ENCODE measurements at regions not wholly inside any gene's neighbourhood (a gene's known extent, or its start where the extent isn't known, plus 50 kb on each side); places are given as distances from the start of the nearest gene placed in this dataset.

GRCh38 chr10:129335396-129335795 is 131.6 kb upstream of the MGMT start:
- no peak overlapping the region for H3K4me3 ChIP-seq (ENCODE audit: low read depth, low read length)
- TF ChIP-seq CTCF (IDR thresholded peaks at IDR 0.05; ENCODE audit: low read depth, low read length) = no peak
- H3K9me3 ChIP-seq (ENCODE audit: control insufficient read depth, insufficient read depth, low read length) = peaks cover 41% of the 10 kb centered on the region
- H3K27ac ChIP-seq (ENCODE audit: low read depth, low read length) = no peak overlapping the region
- H3K27me3 ChIP-seq (ENCODE audit: control insufficient read depth, insufficient read depth, low read length) = no peaks in the 10 kb centered on the region
- no peak for DNase-seq (ENCODE audit: low read depth, low spot score)
- ChIA-PET CTCF (interaction anchor here (0.6 kb wide), 1 partner anchor 744 kb away, joined by 3 read pairs; no protein-coding TSS in a partner anchor), POLR2A (no interaction called here)

- CTCF ChIA-PET = interaction anchor here (0.6 kb wide), 1 partner anchor 743 kb away, joined by 3 read pairs; no protein-coding TSS in a partner anchor
- Histone ChIP-seq H3K27me3 (ENCODE audit: control insufficient read depth, insufficient read depth, low read length) (no peaks in the 10 kb centered on the region), H3K9me3 (ENCODE audit: control insufficient read depth, insufficient read depth, low read length) (peaks cover 42% of the 10 kb centered on the region), H3K27ac (ENCODE audit: low read depth, low read length) (no peak overlapping the region), H3K4me3 (ENCODE audit: low read depth, low read length) (no peak overlapping the region)
- POLR2A ChIA-PET = no interaction called here
- no peak for TF ChIP-seq CTCF (IDR thresholded peaks at IDR 0.05; ENCODE audit: low read depth, low read length)
- no peak for DNase-seq (ENCODE audit: low read depth, low spot score)
Measured at GRCh38 chr10:129335942-129336341, 131.1 kb upstream of the MGMT start.

- ChIA-PET CTCF (no interaction called here), POLR2A (no interaction called here)
- peaks cover 48% of the 10 kb centered on the region for H3K9me3 ChIP-seq (ENCODE audit: control insufficient read depth, insufficient read depth, low read length)
- H3K4me3 ChIP-seq (ENCODE audit: low read depth, low read length) = no peak overlapping the region
- no peak for TF ChIP-seq CTCF (IDR thresholded peaks at IDR 0.05; ENCODE audit: low read depth, low read length)
- H3K27ac ChIP-seq (ENCODE audit: low read depth, low read length) = no peak overlapping the region
- DNase-seq (ENCODE audit: low read depth, low spot score) = no peak
- no peaks in the 10 kb centered on the region for H3K27me3 ChIP-seq (ENCODE audit: control insufficient read depth, insufficient read depth, low read length)
Measured at GRCh38 chr10:129339191-129339590, 127.8 kb upstream of the MGMT start.

- DNase-seq (ENCODE audit: low read depth, low spot score) = no peak
- POLR2A ChIA-PET = no interaction called here
Measured at GRCh38 chr10:129339841-129340240, 127.2 kb upstream of the MGMT start.

GRCh38 chr10:129341087-129341486 is 126.0 kb upstream of the MGMT start:
- TF ChIP-seq CTCF (IDR thresholded peaks at IDR 0.05; ENCODE audit: low read depth, low read length) = no peak
- H3K4me3 ChIP-seq (ENCODE audit: low read depth, low read length) = no peak overlapping the region
- POLR2A ChIA-PET = no interaction called here
- H3K9me3 ChIP-seq (ENCODE audit: control insufficient read depth, insufficient read depth, low read length) = peaks cover 43% of the 10 kb centered on the region
- H3K27ac ChIP-seq (ENCODE audit: low read depth, low read length) = no peak overlapping the region
- H3K27me3 ChIP-seq (ENCODE audit: control insufficient read depth, insufficient read depth, low read length) = no peaks in the 10 kb centered on the region
- CTCF ChIA-PET = no interaction called here
- no peak for DNase-seq (ENCODE audit: low read depth, low spot score)

More at GRCh38 chr10:129339841-129340240, 127.2 kb upstream of the MGMT start:
- no peak overlapping the region for H3K4me3 ChIP-seq (ENCODE audit: low read depth, low read length)
- no peaks in the 10 kb centered on the region for H3K27me3 ChIP-seq (ENCODE audit: control insufficient read depth, insufficient read depth, low read length)
- peaks cover 48% of the 10 kb centered on the region for H3K9me3 ChIP-seq (ENCODE audit: control insufficient read depth, insufficient read depth, low read length)
- CTCF ChIA-PET = no interaction called here
- no peak for TF ChIP-seq CTCF (IDR thresholded peaks at IDR 0.05; ENCODE audit: low read depth, low read length)
- no peak overlapping the region for H3K27ac ChIP-seq (ENCODE audit: low read depth, low read length)
